ENCODE measurements at regions not wholly inside any gene's neighbourhood (a gene's known extent, or its start where the extent isn't known, plus 50 kb on each side); places are given as distances from the start of the nearest gene placed in this dataset.
"Not testable (repeated sequence)": the region's sequence is repeated elsewhere in the genome, so short reads cannot be mapped to it uniquely, and the experiment has no call there.

DNA sequence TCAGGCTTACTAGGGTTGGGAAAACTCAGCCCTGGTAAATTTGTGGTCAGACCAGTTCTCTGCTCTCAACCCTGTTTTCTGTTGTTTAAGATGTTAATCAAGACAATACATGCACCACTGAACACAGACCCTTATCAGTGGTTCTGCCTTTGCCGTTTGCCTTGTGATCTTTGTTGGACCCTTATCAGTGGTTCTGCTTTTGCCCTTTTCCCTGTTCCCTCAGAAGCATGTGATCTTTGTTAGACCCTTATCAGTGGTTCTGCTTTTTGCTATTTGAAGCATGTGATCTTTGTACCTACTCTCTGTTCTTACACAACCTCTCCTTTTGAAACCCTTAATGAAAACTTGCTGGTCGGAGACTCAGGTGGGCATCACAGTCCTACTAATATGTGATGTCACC is 133.9 kb upstream of the NBPF11 start:
- FAIRE-seq; DNase-seq (ENCODE audit: insufficient read length, low spot score): not testable (repeated sequence)

- not testable (repeated sequence) for DNase-seq (ENCODE audit: insufficient read length, low spot score); FAIRE-seq
Observed at GRCh38 chr1:148280831-148281572, 128.9 kb upstream of the NBPF11 start.

DNA sequence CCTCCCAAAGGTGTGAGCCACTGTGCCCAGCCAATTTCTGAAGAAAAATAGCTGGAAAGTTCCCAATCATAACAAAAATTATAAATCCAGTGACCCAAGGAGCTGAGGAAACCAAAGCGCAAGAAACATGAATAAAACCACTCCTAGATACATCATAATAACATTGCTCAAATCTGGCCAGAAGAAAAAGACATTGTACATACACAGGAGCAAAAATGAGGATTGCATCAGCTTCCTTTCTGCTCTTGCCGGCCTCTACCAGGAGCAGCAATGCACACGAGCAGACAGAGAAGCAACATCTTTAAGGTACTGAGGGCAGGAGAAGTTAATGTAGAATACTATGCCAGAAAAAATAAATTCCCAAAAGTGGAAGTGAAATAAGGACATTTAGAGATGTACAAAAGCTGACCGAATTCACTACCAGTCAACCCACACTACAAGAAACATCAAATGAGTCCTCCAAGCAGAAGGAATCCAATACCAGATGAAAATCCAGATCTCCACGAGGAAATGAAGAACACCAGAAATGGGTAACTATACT is 127.0 kb upstream of the NBPF11 start:
- not testable (repeated sequence) for DNase-seq (ENCODE audit: insufficient read length, low spot score); FAIRE-seq

DNA sequence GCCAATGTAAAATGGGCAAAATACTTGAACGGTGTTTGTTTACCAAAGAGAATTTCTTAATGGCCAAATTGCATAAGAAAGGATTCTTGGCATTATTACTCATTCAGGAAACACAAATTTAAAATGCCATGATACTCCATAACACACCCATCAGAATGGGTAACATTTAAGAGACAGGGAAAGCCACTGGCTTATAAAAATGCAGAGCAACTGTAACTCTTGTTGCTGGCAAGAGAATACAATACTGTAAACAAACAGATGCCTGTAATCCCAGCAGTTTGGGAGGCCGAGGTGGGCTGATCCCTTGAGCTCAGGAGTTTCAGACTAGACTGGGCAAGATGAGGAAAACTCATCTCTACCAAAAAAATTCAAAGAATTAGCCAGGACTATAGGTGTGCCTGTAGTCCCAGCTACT is 125.8 kb upstream of the NBPF11 start:
- DNase-seq (ENCODE audit: insufficient read length, low spot score), result not testable (repeated sequence)

DNA sequence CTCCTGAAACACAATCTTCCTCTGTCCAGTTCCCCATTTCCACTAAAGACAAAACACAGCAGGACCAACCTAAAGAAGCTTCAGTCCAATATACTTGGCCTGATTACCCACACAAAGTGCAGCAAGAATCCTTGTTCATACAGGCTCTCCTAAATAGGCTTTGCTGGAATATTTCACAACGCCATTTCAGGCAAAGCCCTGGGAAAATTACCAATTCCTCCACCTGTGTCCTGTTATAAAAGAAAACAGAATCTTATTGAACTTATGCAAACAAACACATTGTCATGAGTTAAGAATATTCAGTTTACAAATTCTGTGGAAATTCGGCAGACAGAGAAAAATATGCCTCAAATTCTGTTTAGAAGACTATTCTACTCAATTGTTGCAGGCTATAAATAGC is 115.0 kb upstream of the NBPF11 start:
- not testable (repeated sequence) for DNase-seq (ENCODE audit: insufficient read length, low spot score); FAIRE-seq

More for the DNA sequence above, 125.8 kb upstream of the NBPF11 start:
- not testable (repeated sequence) for FAIRE-seq

DNA sequence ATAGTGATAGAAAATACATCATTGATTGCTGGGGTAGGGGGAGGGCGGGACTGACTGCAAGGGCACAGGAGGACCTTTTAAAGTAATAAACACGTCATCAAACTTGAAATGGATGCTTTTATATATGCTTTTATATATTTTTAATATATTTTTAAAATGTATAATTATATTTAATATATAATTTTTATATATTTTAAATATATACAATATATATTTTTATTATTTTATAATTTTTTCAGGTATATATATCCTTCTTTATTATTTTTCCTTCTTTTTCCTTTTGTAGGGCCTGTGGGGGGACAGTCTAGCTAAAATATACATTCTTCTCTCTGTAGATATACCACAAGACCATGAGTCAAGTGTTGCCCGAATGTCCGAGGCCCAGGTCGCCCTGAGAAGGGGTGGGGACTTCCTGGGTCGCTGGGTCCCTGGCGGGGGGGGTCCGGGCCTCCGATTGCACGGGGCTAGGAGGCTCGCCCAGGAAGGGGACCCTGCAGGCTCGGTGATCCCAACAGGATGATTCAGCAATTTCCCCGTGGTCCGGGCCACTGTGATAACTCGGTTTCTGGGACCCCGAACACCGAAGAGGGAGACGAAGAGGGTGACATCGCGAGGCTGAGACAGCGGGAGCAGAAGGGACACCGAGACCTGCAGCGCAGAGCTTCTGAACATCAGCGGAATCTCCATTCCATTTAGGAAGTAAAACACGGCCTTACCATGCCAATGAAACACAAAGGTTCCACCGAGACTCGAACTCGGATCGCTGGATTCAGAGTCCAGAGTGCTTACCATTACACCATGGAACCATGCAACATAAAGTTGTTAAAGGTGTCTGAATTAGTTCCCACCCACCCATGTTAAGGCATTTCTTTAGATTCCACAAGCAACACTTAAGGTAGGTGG is 112.5 kb upstream of the NBPF11 start:
- FAIRE-seq (no peak), DNase-seq (ENCODE audit: insufficient read length, low spot score) (no peak)

GRCh38 chr1:148263906-148264255 is 111.8 kb upstream of the NBPF11 start:
- FAIRE-seq (no peak), DNase-seq (ENCODE audit: insufficient read length, low spot score) (no peak)

DNA sequence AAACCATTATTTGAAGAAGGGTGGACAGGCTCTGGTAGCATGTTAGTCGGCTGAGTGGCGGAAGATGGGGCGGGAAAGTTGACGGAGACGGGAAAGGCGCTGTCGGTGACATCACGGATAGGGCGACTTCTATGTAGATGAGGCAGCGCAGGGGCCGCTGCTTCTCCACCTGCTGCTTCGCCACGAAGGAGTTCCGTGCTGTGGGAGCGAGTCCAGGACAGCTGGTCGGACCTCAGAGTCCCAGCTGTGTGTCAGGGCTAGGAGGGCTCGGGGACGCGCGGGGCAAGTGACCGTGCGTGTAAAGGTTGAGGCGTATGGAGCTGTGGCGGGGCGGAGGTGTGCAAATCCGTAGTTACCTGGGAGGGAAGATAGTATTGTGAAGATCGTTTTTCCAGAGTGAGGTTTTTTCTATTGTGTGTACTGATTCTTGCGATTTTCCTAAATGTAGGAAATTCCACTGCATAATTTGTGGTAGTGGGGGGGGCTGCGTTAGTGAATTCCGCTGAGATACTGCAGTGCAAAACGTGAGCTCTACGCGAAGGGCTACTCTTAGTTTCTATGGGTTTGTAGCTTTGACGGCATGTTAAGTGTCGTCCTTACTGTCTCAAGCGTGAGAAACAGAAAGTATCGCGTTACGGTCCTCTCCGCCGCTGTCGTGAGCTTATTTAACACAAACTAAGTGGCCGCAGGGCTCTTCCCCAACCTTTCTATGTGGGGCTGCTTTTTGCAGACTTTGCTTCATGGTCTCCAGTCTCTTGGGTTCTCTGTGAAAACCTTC is 111.2 kb upstream of the NBPF11 start:
- FAIRE-seq (no peak), DNase-seq (ENCODE audit: insufficient read length, low spot score) (no peak)

DNA sequence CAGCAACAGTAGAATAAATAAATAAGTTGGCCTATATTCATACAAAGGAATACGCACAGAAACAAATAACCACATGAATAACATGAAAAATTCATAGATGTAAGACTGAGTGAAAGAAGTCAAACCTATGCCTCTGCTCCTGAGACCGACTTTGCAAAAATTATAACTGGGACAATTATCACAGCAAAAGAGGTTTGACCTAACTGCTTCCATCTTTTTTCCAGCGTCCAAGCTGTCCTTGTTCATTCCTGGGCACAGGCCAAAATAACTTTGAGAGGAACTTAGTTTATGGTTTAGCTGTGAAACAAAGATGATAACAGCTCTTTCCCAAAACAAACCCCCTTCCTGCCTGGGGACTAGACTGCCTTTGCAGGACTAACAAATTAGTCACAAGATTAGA is 109.6 kb upstream of the NBPF11 start:
- not testable (repeated sequence) for FAIRE-seq; DNase-seq (ENCODE audit: insufficient read length, low spot score)

GRCh38 chr1:148257886-148258285 is 105.8 kb upstream of the NBPF11 start:
- DNase-seq (ENCODE audit: insufficient read length, low spot score); FAIRE-seq: not testable (repeated sequence)

- FAIRE-seq; DNase-seq (ENCODE audit: insufficient read length, low spot score): not testable (repeated sequence)
Observed at GRCh38 chr1:148254611-148255429, 102.7 kb upstream of the NBPF11 start.

DNA sequence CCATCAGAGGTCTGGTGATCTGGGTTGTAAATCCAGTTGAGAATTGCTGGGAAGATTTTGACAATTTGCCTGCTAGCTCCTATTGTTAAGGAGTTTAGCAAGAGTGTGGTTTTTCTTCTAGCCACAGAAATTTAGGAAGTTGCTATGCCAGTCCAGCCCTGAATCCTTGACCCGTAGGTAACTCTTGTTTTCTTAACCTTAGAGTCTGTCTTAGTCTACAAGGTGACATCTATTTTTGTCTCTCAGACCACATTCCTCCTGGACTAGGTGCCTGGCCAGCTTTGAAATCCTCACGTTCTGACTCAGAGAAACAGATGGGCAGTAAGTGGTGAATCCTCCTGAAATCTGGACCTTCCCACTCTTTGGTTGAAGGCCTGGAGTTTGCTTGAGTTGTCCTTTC is 101.7 kb upstream of the NBPF11 start:
- FAIRE-seq, result not testable (repeated sequence)

GRCh38 chr1:148248798-148249197 is 96.7 kb upstream of the NBPF11 start:
- not testable (repeated sequence) for FAIRE-seq; DNase-seq (ENCODE audit: insufficient read length, low spot score)

More for the DNA sequence above, 101.7 kb upstream of the NBPF11 start:
- not testable (repeated sequence) for DNase-seq (ENCODE audit: insufficient read length, low spot score)

- FAIRE-seq; DNase-seq (ENCODE audit: insufficient read length, low spot score): not testable (repeated sequence)
Observed at GRCh38 chr1:148246258-148246861, 94.3 kb upstream of the NBPF11 start.

- DNase-seq (ENCODE audit: insufficient read length, low spot score); FAIRE-seq: not testable (repeated sequence)
Observed at GRCh38 chr1:148245843-148246242, 93.8 kb upstream of the NBPF11 start.

GRCh38 chr1:148245443-148245842 is 93.4 kb upstream of the NBPF11 start:
- FAIRE-seq; DNase-seq (ENCODE audit: insufficient read length, low spot score): not testable (repeated sequence)

GRCh38 chr1:148233250-148233649 is 81.2 kb upstream of the NBPF11 start:
- DNase-seq (ENCODE audit: insufficient read length, low spot score); FAIRE-seq: not testable (repeated sequence)

DNA sequence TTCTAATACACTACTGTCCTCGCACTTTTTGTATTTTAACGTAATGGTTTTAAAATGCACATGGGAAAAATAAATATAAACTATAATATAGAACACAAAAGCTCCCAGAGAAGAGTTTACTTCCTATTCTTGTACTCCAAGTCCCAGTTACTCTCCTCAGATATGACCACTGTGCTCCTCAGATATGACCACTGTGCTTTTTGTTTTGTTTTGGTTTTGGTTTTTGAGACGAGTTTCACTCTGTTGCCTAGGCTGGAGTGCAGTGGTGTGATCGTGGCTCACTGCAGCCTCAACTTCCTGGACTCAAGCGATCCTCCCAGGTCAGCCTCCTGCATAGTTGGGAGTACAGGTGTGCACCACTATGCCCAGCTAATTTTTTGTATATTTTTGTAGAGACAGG is 76.8 kb upstream of the NBPF11 start:
- not testable (repeated sequence) for FAIRE-seq; DNase-seq (ENCODE audit: insufficient read length, low spot score)

Measured in HTR-8/SVneo (cell line).